ENCODE measurements at regions not wholly inside any gene's neighbourhood (a gene's known extent, or its start where the extent isn't known, plus 50 kb on each side); places are given as distances from the start of the nearest gene placed in this dataset.

DNA sequence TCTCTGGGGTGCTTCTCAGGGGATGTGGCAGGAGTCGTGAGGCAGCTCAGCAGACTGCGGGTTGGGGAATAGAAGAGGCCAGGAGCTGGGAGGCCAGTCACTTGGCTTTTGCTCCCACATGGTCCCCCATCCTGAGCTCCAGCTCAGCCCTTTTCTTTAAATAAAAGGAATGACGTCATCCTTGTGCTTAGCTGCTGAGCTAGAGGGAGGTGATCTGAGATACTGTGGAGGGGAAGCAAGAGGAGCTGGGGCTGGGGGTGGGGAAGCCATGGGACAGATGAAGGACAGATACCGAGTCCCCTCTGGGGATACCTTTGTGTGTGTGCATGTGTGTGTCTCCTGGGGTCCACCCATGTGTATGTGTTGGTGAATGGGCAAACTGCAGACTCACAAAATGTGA, 89.0 kb upstream of the ARAP3 start:
- TF ChIP-seq, protein P1, sequence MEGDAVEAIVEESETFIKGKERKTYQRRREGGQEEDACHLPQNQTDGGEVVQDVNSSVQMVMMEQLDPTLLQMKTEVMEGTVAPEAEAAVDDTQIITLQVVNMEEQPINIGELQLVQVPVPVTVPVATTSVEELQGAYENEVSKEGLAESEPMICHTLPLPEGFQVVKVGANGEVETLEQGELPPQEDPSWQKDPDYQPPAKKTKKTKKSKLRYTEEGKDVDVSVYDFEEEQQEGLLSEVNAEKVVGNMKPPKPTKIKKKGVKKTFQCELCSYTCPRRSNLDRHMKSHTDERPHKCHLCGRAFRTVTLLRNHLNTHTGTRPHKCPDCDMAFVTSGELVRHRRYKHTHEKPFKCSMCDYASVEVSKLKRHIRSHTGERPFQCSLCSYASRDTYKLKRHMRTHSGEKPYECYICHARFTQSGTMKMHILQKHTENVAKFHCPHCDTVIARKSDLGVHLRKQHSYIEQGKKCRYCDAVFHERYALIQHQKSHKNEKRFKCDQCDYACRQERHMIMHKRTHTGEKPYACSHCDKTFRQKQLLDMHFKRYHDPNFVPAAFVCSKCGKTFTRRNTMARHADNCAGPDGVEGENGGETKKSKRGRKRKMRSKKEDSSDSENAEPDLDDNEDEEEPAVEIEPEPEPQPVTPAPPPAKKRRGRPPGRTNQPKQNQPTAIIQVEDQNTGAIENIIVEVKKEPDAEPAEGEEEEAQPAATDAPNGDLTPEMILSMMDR (IDR thresholded peaks at IDR 0.05): no peak
- TF ChIP-seq POLR2AphosphoS5 (IDR thresholded peaks at IDR 0.05): no peak
- TF ChIP-seq POLR2A (IDR thresholded peaks at IDR 0.05): no peak
- TF ChIP-seq EP300 (IDR thresholded peaks at IDR 0.05): no peak

Measured in sigmoid colon (tissue), 4 donors.